ENCODE measurements at regions not wholly inside any gene's neighbourhood (a gene's known extent, or its start where the extent isn't known, plus 50 kb on each side); places are given as distances from the start of the nearest gene placed in this dataset.

DNA sequence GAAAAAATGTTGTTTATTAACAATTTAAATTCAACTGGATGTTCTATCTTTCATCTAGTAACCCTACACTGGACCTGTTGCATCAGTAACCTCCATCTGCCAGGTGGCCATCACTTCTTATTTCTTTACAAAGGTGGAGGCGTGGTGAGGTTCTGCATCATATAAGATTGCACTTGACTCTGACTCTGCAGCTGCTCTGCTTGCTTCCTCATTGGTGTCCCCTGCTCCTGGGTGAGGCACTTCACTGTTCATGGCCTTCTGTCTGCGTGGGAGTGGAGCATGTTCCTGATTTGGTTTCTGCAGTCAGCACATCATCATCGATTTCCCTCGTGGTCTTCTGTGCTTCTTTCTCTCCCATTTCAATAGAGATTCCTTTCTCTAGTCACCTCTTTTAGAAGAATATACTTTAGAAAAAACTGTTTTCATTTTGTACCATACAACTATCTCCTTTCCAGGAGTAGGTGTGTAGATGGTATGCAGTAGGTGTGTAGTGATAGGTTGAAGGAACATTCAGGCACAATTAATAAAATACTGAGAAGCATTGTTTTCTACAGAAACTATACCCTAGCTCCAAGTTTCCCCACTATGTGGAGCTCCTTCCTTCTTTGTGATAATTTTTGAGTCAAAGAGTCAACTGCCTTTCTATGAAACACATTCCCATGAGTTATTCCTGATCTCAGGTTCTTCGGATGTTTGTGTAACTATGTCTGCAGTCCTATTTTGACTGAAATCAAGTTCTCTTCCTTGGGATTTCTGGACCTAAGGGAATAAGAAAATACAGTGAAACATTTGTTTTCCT lies 231.7 kb upstream of the CNTNAP2 start:
- TF ChIP-seq CTCF (conservative IDR thresholded peaks at IDR 0.05; ENCODE audit: low read depth, low read length), result peak; percentile 64
- no peak overlapping the region for H3K4me3 ChIP-seq (ENCODE audit: low read depth, low read length)
- no peak for DNase-seq (ENCODE audit: low read depth)

GRCh38 chr7:145876376-145876775 lies 240.2 kb upstream of the CNTNAP2 start:
- no peak for DNase-seq (ENCODE audit: low read depth)
- TF ChIP-seq CTCF (conservative IDR thresholded peaks at IDR 0.05; ENCODE audit: low read depth, low read length), result no peak
- no peak overlapping the region for H3K4me3 ChIP-seq (ENCODE audit: low read depth, low read length)

DNA sequence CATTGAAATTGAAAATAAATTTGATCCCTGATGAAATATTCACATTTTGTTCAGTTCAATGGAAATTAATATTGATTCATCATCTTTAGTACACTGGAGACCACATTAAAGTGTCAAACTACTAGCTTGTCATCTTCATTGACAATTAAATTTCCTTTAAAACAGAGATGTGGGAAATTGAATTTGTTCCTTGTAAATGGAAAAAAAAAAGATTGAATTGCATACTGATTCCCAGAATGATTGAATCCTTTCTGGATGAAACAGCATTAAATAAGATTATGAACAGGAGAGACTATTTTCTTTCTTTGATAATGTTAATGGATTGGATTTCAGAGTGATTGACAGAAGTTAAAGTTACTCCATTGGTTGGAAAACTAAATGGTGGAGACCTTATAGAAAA lies 241.3 kb upstream of the CNTNAP2 start:
- TF ChIP-seq CTCF (conservative IDR thresholded peaks at IDR 0.05; ENCODE audit: low read depth, low read length), result no peak
- no peak for DNase-seq (ENCODE audit: low read depth)
- no peak overlapping the region for H3K4me3 ChIP-seq (ENCODE audit: low read depth, low read length)

GRCh38 chr7:145868935-145869334 lies 247.7 kb upstream of the CNTNAP2 start:
- no peak for DNase-seq (ENCODE audit: low read depth)
- TF ChIP-seq CTCF (conservative IDR thresholded peaks at IDR 0.05; ENCODE audit: low read depth, low read length), result no peak
- no peak overlapping the region for H3K4me3 ChIP-seq (ENCODE audit: low read depth, low read length)

DNA sequence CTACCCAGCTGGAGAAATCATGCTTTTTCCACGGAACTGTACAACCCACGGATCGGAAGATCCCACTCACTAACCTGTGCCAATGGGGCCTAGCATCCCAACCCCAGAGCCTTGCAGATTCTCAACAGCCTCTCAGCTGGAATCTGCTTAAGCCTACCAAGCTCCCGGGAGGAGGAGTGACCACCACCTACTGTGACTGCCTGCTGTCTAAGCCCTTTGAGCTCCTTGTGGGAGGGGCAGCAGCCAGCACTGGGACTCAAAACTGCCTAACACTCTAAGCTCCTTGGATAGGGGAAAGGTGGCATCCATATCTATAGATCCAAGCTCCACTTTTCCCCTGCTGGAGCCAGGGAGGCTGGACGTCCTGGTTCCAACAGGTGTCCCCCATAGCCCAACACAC lies 254.4 kb upstream of the CNTNAP2 start:
- no peak for TF ChIP-seq CTCF (conservative IDR thresholded peaks at IDR 0.05; ENCODE audit: low read depth, low read length)
- no peak for DNase-seq (ENCODE audit: low read depth)
- H3K4me3 ChIP-seq (ENCODE audit: low read depth, low read length), result no peak overlapping the region

DNA sequence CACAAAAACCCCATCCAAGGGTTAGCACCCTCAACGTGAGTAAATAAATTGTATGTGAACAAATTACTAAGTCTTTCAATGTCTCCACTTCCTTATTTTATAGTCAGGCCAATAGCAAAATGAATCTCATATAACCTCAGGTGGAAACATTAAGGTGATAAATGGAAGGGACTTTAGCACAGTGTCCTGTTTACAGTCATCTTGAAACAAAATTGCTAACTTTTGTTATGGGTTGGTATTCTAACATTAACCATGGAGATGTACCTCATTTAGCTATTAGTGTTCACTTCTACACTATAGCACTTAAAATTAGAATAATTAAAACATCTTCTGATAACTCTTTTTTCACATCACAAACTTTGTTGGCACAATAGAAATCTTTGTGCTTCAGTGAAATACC lies 255.8 kb upstream of the CNTNAP2 start:
- no peak for TF ChIP-seq CTCF (conservative IDR thresholded peaks at IDR 0.05; ENCODE audit: low read depth, low read length)
- DNase-seq (ENCODE audit: low read depth), result no peak
- H3K4me3 ChIP-seq (ENCODE audit: low read depth, low read length), result no peak overlapping the region

GRCh38 chr7:145850636-145851035 lies 266.0 kb upstream of the CNTNAP2 start:
- H3K4me3 ChIP-seq (ENCODE audit: low read depth, low read length), result no peak overlapping the region

More at GRCh38 chr7:145850636-145851035, 266.0 kb upstream of the CNTNAP2 start:
- no peak for TF ChIP-seq CTCF (conservative IDR thresholded peaks at IDR 0.05; ENCODE audit: low read depth, low read length)
- DNase-seq (ENCODE audit: low read depth), result no peak

Data from epithelial cell of proximal tubule (primary cell).